HG02938 (cell line): ENCODE measurements at regions not wholly inside any gene's neighbourhood (a gene's known extent, or its start where the extent isn't known, plus 50 kb on each side); places are given as distances from the start of the nearest gene placed in this dataset.
"Not testable (repeated sequence)": the region's sequence is repeated elsewhere in the genome, so short reads cannot be mapped to it uniquely, and the experiment has no call there.

ENCODE experiments used
- ATAC-seq: cut with Tn5 transposase; IDR thresholded peaks from one replicate; pipeline ENCODE4 v1.9.1; 2021; ENCODE audit warnings: mild to moderate bottlenecking, moderate library complexity; ENCODE audit not compliant: unreplicated experiment

DNA sequence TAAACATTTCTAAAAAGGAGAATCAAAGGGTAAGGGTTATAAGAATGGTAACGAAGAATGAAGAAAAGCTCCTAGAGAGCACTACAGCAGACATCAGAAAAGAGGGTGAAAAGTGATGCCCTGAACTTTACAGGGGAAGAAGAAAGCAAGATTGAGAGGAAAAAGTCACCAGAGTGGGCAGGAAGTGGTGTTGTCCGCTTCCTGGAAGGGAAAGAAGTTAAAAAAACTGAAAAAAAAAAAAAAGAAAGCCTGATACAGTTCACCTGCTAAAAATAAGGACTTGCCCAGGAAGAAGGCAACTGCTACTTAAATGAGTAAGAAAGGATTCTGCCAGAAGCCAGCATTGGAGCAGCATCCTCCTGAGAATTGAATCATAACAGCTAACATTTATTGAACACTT lies 330.1 kb upstream of the PHF14 start:
- ATAC-seq: no peak

DNA sequence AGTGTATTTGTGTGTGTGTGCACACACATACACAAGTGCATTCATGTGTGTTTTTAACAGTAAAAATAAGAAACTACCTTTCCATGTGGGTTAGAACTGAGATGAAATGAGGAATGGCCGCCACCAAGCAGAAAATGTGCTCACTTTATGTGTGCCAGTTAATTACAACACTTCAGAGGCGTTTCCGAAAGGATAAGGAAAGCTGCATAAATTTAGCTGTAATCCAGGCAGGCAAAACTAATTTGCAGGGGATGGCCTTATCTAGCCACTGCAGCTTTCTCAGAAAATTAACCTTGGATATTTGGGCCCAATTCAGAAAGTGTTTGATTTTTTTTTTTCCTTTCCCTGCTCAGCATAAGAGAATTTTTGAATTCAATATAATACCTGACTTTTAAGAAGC lies 328.8 kb upstream of the PHF14 start:
- ATAC-seq: no peak

DNA sequence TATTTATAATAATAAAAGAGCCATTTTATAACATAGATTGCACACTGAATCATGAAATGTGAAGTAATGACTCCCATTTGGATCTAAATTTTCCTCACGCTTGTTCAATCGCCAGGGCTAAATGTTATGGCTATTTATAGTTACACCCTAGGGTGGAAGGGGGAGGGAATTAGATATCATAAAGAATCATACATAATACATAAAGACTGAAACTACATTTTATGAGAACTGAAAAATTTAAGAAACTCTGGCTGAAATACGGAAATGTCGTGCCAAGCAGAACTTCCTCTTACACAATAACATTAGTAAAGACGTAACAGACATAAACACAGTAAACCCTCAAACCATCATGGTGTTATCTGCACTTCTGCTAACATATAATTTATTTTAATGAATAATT lies 327.5 kb upstream of the PHF14 start:
- ATAC-seq: no peak

DNA sequence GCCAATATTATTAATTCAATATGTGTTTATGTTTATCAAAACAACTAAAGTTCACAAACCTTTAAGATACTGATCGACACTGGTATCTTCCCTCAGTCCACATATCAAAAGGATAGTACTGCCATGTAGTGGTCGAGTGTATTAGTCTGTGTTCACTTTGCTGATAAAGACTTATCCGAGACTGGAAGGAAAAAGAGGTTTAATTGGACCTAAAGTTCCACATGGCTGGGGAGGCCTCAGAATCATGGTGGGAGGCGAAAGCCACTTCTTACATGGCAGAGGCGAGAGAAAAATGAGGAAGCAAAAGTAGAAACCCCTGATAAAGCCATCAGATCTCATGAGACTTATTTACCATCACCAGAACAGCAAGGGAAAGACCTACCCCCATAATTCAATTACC lies 325.4 kb upstream of the PHF14 start:
- ATAC-seq: no peak

DNA sequence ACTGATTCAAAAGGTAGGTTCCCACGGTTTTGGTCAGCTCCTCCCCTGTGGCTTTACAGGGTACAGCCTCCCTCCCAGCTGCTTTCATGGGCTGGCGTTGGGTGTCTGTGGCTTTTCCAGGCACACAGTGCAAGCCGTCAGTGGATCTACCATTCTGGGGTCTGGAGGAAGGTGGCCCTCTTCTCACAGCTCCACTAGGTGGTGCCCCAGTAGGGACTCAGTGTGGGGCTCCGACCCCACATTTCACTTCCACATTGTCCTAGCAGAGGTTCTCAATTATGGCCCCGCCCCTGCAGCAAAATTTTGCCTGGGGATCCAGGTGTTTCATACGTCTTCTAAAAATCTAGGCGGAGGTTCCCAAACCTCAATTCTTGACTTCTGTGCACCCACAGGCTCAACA lies 324.6 kb upstream of the PHF14 start:
- not testable (repeated sequence) for ATAC-seq

DNA sequence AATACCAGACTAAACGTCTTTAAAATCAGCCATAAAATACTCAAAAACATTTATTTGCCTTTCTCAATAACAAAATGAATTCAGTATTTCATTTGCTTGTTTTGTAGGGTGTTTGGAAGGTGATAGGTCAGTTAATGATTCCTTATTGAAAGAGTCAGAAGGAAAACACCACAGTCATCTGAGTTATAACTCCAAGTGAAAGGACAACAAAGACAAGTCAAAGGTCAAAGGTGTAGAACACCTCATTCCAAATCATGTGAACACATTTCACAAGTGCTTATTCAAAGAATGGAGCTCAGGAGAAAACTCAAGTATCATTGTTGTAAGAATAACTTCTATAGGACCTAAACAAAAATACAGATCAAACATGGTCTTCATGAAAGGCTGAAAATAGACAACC lies 318.6 kb upstream of the PHF14 start:
- no peak for ATAC-seq

DNA sequence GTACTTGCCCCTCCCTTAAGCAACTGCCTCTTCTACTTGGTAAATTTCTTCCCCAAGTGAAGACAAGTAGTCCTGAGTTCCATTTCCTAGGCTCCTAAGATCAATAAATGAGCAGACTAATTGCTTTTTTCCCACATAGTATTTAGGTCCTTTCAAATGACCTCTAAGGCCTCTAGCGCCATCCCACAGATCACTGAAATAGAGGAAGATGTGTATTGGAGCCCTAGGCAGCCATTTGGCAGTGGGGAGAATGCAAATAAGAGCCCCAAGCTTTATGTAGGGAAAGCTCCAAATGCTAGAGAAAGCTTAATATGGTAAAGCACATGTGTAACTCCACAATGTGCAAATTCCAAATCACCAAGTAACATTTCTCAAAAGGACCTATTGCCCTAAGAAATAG lies 316.5 kb upstream of the PHF14 start:
- ATAC-seq: no peak

DNA sequence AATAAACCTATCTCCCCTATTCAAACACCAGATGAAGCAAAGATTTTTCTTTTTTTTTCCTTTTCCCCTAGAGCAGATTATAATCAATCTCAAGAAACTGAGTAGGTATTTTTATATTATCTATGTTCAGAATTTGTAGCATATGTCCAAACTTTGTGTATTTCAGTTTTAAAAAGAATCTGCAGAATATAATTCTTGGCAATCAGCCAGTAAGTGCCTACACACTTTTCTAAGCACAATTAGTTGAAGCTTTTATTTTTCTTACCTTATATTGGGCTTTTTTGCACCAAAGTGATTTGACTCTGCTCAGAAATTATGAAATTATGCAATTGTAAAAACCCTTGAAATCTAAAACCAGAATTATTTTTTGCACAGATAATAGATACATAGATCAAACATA lies 315.8 kb upstream of the PHF14 start:
- no peak for ATAC-seq

DNA sequence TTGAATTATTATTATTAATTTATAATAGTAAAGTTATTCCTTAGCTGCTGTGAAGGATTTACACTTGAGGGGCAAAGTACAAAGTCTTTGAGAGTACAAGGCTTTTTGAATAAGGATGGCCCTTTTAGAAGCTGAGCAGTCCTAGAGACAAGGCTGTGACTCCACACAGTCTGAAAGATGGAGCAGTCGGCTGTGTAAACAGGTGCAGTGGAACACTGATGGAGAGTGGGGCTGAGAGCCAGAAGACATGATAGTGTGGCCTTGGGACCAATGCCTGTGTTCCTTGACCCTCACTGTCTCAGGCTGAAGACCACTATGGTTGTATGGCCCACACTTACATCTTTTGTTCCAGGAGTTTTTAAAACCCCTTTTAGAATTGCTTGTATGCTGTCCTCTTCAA lies 311.2 kb upstream of the PHF14 start:
- ATAC-seq: no peak

DNA sequence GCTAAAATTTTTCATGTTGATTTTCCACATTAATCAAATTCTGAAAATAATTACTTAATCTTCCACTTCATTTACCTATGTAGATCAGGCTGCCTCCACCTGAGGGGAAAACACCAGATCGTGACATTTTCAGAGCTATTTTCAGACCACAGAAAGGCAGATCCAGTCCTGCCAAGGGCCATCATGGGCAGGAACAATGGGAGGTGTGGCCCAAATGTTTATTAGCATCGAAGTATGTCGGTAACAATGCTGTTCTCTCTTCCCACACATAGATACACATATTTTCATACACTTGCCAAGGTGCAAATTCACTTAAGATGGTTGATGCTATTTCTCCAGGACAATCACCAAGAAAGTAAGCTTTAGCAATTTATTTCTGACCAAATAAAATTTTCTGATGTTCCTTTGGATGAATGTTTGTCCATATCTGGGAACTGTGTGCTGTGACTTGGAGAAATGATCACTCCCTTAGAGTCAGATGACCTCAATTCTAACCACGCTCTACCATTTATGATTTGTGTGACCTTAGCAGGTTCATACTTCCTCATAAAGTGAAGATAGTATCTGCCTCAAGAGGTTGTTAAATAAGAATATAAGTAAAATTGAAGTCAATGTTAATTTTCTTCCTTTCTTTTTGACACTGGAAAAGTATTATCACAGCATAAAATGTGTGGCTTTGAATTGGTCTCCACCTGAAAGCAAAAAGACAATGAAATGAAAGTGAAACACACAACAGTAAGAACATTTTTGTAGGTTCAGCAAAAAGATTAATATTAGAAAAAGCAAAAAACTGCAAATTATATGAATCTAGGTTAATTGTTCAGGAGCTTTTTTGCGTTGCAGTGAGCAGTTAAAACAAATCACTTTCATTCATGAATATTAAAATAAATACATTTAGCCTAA lies 310.4 kb upstream of the PHF14 start:
- no peak for ATAC-seq

DNA sequence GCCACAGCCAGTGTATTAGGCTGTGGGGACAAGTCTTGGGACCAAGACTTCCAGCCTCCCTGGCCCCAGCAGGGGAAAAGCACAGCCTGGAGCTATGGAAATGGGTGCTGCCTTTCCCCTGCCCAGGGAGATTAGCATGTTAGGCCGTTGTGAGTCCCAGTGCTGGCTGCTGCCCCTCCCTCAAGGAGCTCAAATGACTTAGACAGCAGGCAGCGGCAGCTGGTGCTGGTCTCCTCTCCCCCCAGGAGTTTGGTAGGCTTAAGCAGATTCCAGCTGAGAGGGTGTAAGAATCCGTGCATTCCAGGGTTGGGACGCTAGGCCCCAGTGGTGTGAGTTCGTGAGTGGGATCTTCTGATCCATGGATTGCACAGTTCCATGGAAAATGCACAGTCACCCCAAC lies 301.5 kb upstream of the PHF14 start:
- ATAC-seq: no peak

DNA sequence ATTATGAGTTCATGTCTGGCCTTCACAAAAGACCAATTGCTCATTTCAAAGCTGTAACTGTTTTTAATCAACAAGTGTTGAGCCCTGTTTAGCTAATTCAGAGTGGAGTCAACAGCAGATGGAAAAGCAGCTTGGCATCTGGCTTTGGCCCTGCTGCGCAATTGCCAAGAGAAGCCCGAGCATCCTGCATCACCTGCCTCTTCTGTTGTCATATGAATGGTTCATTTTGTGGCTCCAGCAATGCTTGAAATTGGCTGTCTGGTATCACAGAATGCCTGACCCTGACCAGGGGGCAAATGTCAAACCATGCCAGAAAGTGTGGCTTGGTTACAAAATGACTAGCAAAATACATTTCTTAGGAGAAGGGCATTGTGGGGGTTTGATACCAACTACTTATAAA lies 296.5 kb upstream of the PHF14 start:
- ATAC-seq: no peak

DNA sequence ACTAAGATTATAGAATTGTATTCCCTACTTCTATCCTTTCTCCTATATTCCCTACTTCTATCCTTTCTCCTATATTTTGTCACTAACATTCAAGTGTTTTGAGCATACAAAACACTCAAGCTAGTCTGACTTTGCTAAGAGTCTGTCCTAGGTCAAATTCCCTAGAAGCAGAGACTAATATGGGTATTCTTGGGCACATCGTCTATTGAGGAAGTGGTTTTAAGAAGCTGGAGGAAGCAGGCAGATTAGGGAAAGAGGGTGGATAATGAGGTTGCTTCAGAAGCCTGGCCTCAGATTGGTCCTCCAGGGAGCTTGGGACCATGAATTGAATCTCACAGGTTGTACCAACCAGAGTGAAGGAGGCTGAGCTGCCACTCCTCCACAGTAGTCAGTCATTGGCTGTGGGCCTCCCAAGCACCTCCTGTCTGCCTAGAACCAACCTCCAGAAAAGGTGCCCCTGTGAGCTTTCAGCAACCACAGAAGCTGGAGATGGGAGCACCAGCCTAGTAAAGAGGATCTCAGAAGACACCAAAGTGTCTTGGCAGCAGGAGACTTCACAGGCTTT lies 295.9 kb upstream of the PHF14 start:
- ATAC-seq: no peak

DNA sequence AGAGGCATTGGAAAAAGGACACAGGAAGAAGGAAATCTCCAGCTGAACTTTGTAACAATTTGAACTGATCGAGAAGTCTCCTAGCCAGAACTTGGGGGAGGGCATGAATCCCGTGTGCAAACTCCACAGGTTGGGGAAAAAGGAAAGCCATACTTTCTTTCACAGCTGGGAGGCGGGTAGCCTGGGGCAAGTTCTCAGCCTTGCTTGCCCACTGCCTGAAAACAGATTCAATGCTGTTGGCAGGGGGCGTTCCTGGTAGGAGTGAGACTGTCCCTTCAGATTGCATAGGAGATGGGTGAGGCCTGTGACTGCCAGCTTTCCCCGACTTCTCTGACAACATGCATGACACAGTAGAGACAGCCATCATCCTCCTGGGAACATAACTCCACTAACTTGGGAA lies 289.1 kb upstream of the PHF14 start:
- no peak for ATAC-seq

DNA sequence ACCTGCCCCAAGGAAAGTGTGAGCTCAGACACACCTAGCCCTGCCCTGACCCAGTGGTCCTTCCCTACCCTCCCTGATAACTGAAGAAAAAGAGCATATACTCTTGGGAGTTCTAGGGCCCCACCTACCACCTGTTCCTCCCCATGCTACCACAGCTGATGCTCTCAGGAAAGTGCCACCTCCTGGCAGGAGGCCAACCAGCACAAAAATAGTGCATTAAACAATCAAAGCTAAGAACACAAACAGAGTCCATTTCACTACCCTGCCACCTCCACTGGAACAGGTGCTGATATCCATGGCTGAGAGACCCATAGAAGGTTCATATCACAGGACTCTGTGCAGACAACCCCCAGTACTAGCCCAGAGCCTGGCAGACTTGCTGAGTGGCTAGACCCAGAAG lies 288.6 kb upstream of the PHF14 start:
- ATAC-seq: no peak

DNA sequence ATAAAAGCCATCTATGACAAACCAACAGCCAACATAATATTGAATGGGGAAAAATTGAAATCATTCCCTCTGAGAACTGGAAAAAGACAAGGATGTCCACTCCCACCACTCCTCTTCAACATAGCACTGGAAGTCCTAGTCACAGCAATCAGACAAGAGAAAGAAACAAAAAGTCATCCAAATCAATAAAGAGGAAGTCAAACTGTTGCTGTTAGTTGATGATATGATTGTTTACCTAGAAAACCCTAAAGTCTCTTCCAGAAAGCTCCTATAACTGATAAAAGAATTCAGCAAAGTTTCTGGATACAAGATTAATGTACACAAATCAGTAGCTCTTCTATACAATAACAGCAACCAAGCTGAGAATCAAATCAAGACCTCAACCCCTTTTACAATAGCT lies 285.1 kb upstream of the PHF14 start:
- ATAC-seq: no peak

DNA sequence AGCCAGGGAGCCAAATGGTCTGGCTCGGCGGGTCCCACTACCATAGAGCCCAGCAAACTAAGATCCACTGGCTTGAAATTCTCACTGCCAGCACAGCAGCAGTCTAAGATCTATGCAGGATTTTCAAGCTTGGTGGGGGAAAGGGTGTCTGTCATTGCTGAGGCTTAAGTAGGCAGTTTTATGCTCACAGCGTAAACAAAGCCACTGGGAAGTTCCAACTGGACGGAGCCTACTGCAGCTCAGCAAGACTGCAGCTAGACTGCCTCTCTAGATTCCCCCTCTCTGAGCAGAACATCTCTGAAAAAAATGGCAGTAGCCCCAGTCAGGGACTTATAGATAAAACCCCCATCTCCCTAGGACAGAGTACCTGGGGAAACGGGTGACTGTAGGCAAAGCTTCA lies 277.6 kb upstream of the PHF14 start:
- ATAC-seq: no peak

DNA sequence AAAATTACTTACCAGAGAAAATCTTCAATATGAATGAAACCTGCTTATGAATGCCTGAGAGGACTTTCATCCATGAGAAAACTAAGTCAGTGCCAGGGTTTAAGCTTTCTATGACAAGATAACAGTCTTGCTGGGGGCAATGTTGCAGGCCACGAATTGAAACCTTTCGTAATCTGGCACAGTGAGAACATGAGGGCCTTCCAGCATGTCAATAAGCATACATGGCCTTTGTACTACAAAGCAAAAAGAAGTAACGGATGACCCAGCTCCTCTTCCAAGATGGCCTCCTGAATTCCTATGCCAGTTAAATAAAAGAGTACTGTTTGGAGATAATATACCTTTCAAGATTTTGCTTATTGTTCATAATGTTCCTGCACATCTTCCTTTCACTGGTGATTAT lies 270.6 kb upstream of the PHF14 start:
- no peak for ATAC-seq

DNA sequence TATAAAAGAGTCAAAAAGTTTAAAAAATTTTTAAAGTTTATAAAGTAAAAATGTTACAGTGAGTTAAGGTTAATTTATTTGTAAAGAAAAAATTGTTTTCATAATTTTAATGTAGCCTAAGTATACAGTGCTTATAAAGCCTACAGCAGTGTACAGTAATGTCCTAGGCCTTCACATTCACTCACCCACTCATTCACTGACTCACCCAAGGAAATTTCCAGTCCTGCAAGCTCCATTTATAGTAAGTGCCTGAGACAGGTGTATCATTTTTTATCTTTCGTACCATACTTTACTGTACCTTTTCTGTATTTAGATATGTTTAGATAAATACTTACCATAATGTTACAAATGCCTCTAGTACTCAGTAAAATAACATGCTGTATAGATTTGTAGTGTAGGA lies 269.7 kb upstream of the PHF14 start:
- no peak for ATAC-seq

DNA sequence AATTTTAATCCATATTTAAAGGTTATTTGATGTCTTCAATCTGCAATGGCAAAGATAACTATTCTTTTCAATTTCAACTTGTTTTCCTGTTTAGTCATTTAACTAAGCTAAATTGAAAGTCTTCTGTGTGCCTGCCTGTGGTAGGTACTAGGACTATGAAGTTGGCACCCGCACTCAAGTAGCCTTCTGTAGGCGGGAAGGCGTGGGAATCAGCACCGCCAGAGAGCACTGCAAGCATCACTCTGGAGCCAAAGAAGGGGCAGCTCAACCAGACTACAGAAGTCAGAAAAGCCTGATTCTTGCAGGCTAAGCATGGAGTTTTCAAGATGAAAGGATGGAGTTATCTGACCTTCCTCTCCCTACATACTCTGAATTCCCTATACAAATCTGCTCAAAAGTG lies 269.0 kb upstream of the PHF14 start:
- no peak for ATAC-seq

DNA sequence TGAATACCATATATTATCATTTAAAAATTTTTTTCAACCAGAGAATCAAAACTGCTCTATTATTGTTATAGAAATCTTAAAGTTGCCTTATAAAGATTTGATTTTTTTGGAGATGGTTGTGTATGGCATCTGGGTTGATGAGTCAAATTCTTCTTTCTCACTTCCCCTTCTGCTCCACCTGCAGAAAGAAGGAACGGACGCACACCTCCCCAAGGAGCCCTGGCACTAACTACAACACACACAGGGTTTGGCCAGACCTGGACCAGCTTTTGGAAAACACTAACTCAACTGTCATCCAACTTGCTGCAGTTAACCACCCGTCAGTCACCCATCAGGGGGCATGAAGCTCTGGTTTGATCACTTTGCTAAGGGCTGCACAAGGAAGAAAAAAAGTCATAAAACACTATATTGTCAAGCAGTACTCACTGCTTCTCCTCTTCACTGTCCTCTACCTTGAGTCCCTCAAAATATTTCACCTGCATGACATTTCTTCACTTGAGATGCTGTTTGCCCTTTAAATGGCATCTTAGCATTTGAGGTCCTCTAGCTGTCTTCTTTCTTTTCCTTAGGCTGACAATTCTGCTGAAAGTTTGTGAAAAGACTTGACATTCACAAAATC lies 266.7 kb upstream of the PHF14 start:
- peak; percentile 100 for ATAC-seq

DNA sequence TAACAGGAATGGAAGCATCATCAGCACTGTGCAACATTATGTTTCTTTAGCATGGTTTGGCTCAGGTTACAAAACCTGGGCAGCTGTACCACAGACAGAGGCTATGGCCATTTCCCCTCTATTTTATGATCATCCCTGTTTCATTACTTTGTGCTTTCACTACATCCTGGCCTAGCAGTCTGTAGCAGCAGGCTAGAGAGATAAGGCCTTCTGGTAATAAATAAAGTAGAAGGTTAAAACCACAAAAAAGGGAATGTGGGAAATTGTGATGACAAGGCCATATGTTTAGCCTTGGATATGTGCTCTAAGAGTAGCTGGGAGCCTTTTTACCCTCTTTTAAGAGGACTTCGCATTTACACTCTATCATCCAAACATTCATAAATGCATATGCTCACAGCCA lies 266.2 kb upstream of the PHF14 start:
- peak; percentile 13 for ATAC-seq
